ENCODE measurements at regions not wholly inside any gene's neighbourhood (a gene's known extent, or its start where the extent isn't known, plus 50 kb on each side); places are given as distances from the start of the nearest gene placed in this dataset.

- no peak overlapping the region for H2BK120ac ChIP-seq (ENCODE audit: low read depth, low read length)
Observed at GRCh38 chr10:125334545-125334944, 174.2 kb upstream of the CTBP2 start.

GRCh38 chr10:125333769-125334168, 173.4 kb upstream of the CTBP2 start:
- no peak overlapping the region for H2BK15ac ChIP-seq (ENCODE audit: low read length)
- no peak overlapping the region for H2AK5ac ChIP-seq (ENCODE audit: low read depth, low read length)
- H4K8ac ChIP-seq (ENCODE audit: low read depth, low read length) = no peak overlapping the region
- H2BK5ac ChIP-seq (ENCODE audit: low read length) = no peak overlapping the region
- H2BK12ac ChIP-seq (ENCODE audit: low read length) = no peak overlapping the region
- H3K36me3 ChIP-seq (replicated peaks in 1 of 2; ENCODE audit: control insufficient read depth in 2 of 2, insufficient read depth in 2 of 2, low read length in 2 of 2) = no peaks in the 10 kb centered on the region
- no peaks in the 10 kb centered on the region for H3K79me1 ChIP-seq (ENCODE audit: low read depth, low read length)
- H3K27ac ChIP-seq (replicated peaks; ENCODE audit: low read length) = no peak overlapping the region
- H3K9ac ChIP-seq (ENCODE audit: low read depth, low read length, poor library complexity) = no peak overlapping the region
- H3K4me1 ChIP-seq (ENCODE audit: control insufficient read depth in 2 of 2, insufficient read depth in 1 of 2, low read depth in 1 of 2, low read length in 2 of 2) = no peaks in the 10 kb centered on the region
- no peak overlapping the region for H3K4me2 ChIP-seq (ENCODE audit: insufficient read depth, low read length, poor library complexity, severe bottlenecking)
- no peak overlapping the region for H3K14ac ChIP-seq (ENCODE audit: low read length)
- no peak overlapping the region for H4K91ac ChIP-seq (ENCODE audit: low read depth, low read length, poor library complexity)
- DNase-seq (ENCODE audit: low spot score) = no peak
- no peaks in the 10 kb centered on the region for H3K9me3 ChIP-seq (replicated peaks in 1 of 2; ENCODE audit: control insufficient read depth in 2 of 2, insufficient read depth in 1 of 2, low read depth in 1 of 2, low read length in 2 of 2)
- no peak overlapping the region for H2BK120ac ChIP-seq (ENCODE audit: low read depth, low read length)
- no peak overlapping the region for H3K18ac ChIP-seq (ENCODE audit: low read length)
- H3K4ac ChIP-seq (ENCODE audit: low read length) = no peak overlapping the region
- no peak overlapping the region for H2AFZ ChIP-seq (ENCODE audit: low read length)
- no CpG with 5 or more reads among the region's 1 CpG for WGBS, 2 donors (ENCODE audit: extremely low coverage in 2 of 2, insufficient read length in 2 of 2, insufficient replicate concordance in 1 of 2)
- H3K27me3 ChIP-seq (ENCODE audit: control insufficient read depth in 3 of 3, insufficient read depth in 3 of 3, low read depth in 1 of 3, low read length in 3 of 3) = peaks cover 0 to under 1% (median 0%) of the 10 kb centered on the region in 3 experiments
- H3K4me3 ChIP-seq (ENCODE audit: low read length in 2 of 2) = no peak overlapping the region
- no peak overlapping the region for H3K23ac ChIP-seq (ENCODE audit: low read depth, low read length, poor library complexity)

More at GRCh38 chr10:125334545-125334944, 174.2 kb upstream of the CTBP2 start:
- Histone ChIP-seq H3K27me3 (ENCODE audit: control insufficient read depth in 3 of 3, insufficient read depth in 3 of 3, low read depth in 1 of 3, low read length in 3 of 3) (no peaks in the 10 kb centered on the region), H3K27ac (replicated peaks; ENCODE audit: low read length) (no peak overlapping the region), H3K4me1 (ENCODE audit: control insufficient read depth in 2 of 2, insufficient read depth in 1 of 2, low read depth in 1 of 2, low read length in 2 of 2) (no peaks in the 10 kb centered on the region), H3K36me3 (replicated peaks in 1 of 2; ENCODE audit: control insufficient read depth in 2 of 2, insufficient read depth in 2 of 2, low read length in 2 of 2) (no peaks in the 10 kb centered on the region), H3K4me3 (ENCODE audit: low read length in 2 of 2) (no peak overlapping the region), H2AK5ac (ENCODE audit: low read depth, low read length) (no peak overlapping the region), H3K18ac (ENCODE audit: low read length) (no peak overlapping the region), H3K23ac (ENCODE audit: low read depth, low read length, poor library complexity) (no peak overlapping the region), H2BK12ac (ENCODE audit: low read length) (no peak overlapping the region), H4K91ac (ENCODE audit: low read depth, low read length, poor library complexity) (no peak overlapping the region), H2BK5ac (ENCODE audit: low read length) (no peak overlapping the region), H3K79me1 (ENCODE audit: low read depth, low read length) (no peaks in the 10 kb centered on the region), H3K4ac (ENCODE audit: low read length) (no peak overlapping the region), H4K8ac (ENCODE audit: low read depth, low read length) (no peak overlapping the region), H3K9ac (ENCODE audit: low read depth, low read length, poor library complexity) (no peak overlapping the region), H2BK15ac (ENCODE audit: low read length) (no peak overlapping the region), H3K4me2 (ENCODE audit: insufficient read depth, low read length, poor library complexity, severe bottlenecking) (no peak overlapping the region), H3K14ac (ENCODE audit: low read length) (no peak overlapping the region), H3K9me3 (replicated peaks in 1 of 2; ENCODE audit: control insufficient read depth in 2 of 2, insufficient read depth in 1 of 2, low read depth in 1 of 2, low read length in 2 of 2) (no peaks in the 10 kb centered on the region), H2AFZ (ENCODE audit: low read length) (no peak overlapping the region)
- DNase-seq (ENCODE audit: low spot score) = no peak
- WGBS, 2 donors (ENCODE audit: extremely low coverage in 2 of 2, insufficient read length in 2 of 2, insufficient replicate concordance in 1 of 2) = no CpG with 5 or more reads among the region's 2 CpGs

DNA sequence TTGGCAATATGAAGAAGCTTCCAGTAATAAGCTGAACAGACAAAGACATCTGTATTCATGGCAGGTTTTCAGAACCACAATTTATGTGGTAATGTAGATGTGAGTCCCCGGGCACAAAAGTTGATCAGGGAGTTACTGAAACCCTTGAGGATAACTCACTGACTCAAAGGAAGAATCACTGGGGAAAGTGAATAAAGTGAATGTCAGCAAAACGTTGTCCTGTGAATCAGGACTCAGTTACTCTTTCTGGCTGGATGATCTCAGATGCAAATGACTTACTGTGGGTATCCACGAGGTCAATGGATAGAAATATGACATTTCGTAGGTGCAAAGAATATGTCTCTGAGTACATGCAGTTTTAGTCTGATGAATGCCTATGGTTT, 172.8 kb upstream of the CTBP2 start:
- Histone ChIP-seq H3K23ac (ENCODE audit: low read depth, low read length, poor library complexity) (no peak overlapping the region), H3K36me3 (replicated peaks in 1 of 2; ENCODE audit: control insufficient read depth in 2 of 2, insufficient read depth in 2 of 2, low read length in 2 of 2) (no peaks in the 10 kb centered on the region), H3K14ac (ENCODE audit: low read length) (no peak overlapping the region), H2AK5ac (ENCODE audit: low read depth, low read length) (no peak overlapping the region), H3K4me3 (ENCODE audit: low read length in 2 of 2) (no peak overlapping the region), H3K9ac (ENCODE audit: low read depth, low read length, poor library complexity) (no peak overlapping the region), H4K8ac (ENCODE audit: low read depth, low read length) (no peak overlapping the region), H2BK5ac (ENCODE audit: low read length) (no peak overlapping the region), H3K4ac (ENCODE audit: low read length) (no peak overlapping the region), H3K27me3 (ENCODE audit: control insufficient read depth in 3 of 3, insufficient read depth in 3 of 3, low read depth in 1 of 3, low read length in 3 of 3) (peaks cover 0 to 4% (median 0%) of the 10 kb centered on the region in 3 experiments), H4K91ac (ENCODE audit: low read depth, low read length, poor library complexity) (no peak overlapping the region), H3K4me1 (ENCODE audit: control insufficient read depth in 2 of 2, insufficient read depth in 1 of 2, low read depth in 1 of 2, low read length in 2 of 2) (no peaks in the 10 kb centered on the region), H2AFZ (ENCODE audit: low read length) (no peak overlapping the region), H3K27ac (replicated peaks; ENCODE audit: low read length) (no peak overlapping the region), H2BK12ac (ENCODE audit: low read length) (no peak overlapping the region), H3K79me1 (ENCODE audit: low read depth, low read length) (no peaks in the 10 kb centered on the region), H2BK15ac (ENCODE audit: low read length) (no peak overlapping the region), H3K18ac (ENCODE audit: low read length) (no peak overlapping the region), H2BK120ac (ENCODE audit: low read depth, low read length) (no peak overlapping the region), H3K4me2 (ENCODE audit: insufficient read depth, low read length, poor library complexity, severe bottlenecking) (no peak overlapping the region), H3K9me3 (replicated peaks in 1 of 2; ENCODE audit: control insufficient read depth in 2 of 2, insufficient read depth in 1 of 2, low read depth in 1 of 2, low read length in 2 of 2) (no peaks in the 10 kb centered on the region)
- DNase-seq (ENCODE audit: low spot score) = no peak
- WGBS, 2 donors (ENCODE audit: extremely low coverage in 2 of 2, insufficient read length in 2 of 2, insufficient replicate concordance in 1 of 2) = no CpG with 5 or more reads among the region's 4 CpGs

DNA sequence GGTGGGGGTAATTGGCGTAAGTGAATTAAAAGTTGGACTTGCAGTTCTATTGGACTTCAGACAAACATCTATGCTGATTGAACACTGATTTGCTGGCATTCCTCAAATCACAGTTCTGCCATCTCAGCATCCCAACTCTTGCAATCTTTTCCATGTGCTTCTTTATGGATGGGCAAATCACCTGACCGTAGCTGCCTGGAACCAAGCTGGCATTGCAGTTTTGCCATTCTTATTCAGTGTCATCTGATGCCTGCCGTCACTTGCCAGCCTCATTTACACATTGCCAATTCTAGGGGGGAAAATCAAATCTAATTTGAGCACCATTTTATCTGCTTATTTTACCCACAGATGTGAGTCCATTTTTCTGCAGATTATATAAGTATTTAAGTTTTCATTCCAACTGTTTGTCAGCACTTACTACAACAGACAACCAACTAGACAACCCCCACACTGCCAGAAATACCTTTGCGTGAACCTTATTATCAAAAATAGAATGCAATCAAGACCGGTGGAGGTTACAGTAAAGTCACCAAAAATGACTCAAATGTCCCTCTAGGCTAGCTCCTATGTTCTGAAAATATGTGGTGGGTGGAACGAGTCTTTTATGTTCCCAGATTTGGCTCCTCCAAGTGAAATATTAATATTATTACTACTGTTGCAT, 172.3 kb upstream of the CTBP2 start:
- H3K9ac ChIP-seq (ENCODE audit: low read depth, low read length, poor library complexity) = no peak overlapping the region
- no peak overlapping the region for H3K4me2 ChIP-seq (ENCODE audit: insufficient read depth, low read length, poor library complexity, severe bottlenecking)
- no peaks in the 10 kb centered on the region for H3K79me1 ChIP-seq (ENCODE audit: low read depth, low read length)
- no peak overlapping the region for H2BK120ac ChIP-seq (ENCODE audit: low read depth, low read length)
- no peak overlapping the region for H3K4me3 ChIP-seq (ENCODE audit: low read length in 2 of 2)
- H3K36me3 ChIP-seq (replicated peaks in 1 of 2; ENCODE audit: control insufficient read depth in 2 of 2, insufficient read depth in 2 of 2, low read length in 2 of 2) = no peaks in the 10 kb centered on the region
- H3K27ac ChIP-seq (replicated peaks; ENCODE audit: low read length) = no peak overlapping the region
- H2AK5ac ChIP-seq (ENCODE audit: low read depth, low read length) = no peak overlapping the region
- H2BK15ac ChIP-seq (ENCODE audit: low read length) = no peak overlapping the region
- DNase-seq (ENCODE audit: low spot score) = no peak
- no peak overlapping the region for H2BK12ac ChIP-seq (ENCODE audit: low read length)
- H3K4me1 ChIP-seq (ENCODE audit: control insufficient read depth in 2 of 2, insufficient read depth in 1 of 2, low read depth in 1 of 2, low read length in 2 of 2) = no peaks in the 10 kb centered on the region
- H3K18ac ChIP-seq (ENCODE audit: low read length) = no peak overlapping the region
- no peak overlapping the region for H4K8ac ChIP-seq (ENCODE audit: low read depth, low read length)
- H3K27me3 ChIP-seq (ENCODE audit: control insufficient read depth in 3 of 3, insufficient read depth in 3 of 3, low read depth in 1 of 3, low read length in 3 of 3) = peaks cover 0 to 7% (median 0%) of the 10 kb centered on the region in 3 experiments
- H3K14ac ChIP-seq (ENCODE audit: low read length) = no peak overlapping the region
- H4K91ac ChIP-seq (ENCODE audit: low read depth, low read length, poor library complexity) = no peak overlapping the region
- no peak overlapping the region for H2AFZ ChIP-seq (ENCODE audit: low read length)
- no peak overlapping the region for H2BK5ac ChIP-seq (ENCODE audit: low read length)
- no peak overlapping the region for H3K23ac ChIP-seq (ENCODE audit: low read depth, low read length, poor library complexity)
- WGBS, 2 donors (ENCODE audit: extremely low coverage in 2 of 2, insufficient read length in 2 of 2, insufficient replicate concordance in 1 of 2) = no CpG with 5 or more reads among the region's 6 CpGs
- no peaks in the 10 kb centered on the region for H3K9me3 ChIP-seq (replicated peaks in 1 of 2; ENCODE audit: control insufficient read depth in 2 of 2, insufficient read depth in 1 of 2, low read depth in 1 of 2, low read length in 2 of 2)
- no peak overlapping the region for H3K4ac ChIP-seq (ENCODE audit: low read length)

All from neuronal stem cell (in vitro differentiated cells).